ENCODE measurements at regions not wholly inside any gene's neighbourhood (a gene's known extent, or its start where the extent isn't known, plus 50 kb on each side); places are given as distances from the start of the nearest gene placed in this dataset.

- no peaks in the 10 kb centered on the region for H3K27me3 ChIP-seq (replicated peaks in 1 of 4; ENCODE audit: control extremely low read depth in 1 of 4, control insufficient read depth in 3 of 4, insufficient read depth in 4 of 4, low read length in 3 of 4)
- WGBS (ENCODE audit: insufficient coverage): 72% methylated on average over 3 of the region's 3 CpGs
- DNase-seq: no peak
- no peaks in the 10 kb centered on the region for H3K9me3 ChIP-seq (ENCODE audit: control extremely low read depth in 1 of 3, control insufficient read depth in 2 of 3, insufficient read depth in 1 of 3, low read length in 2 of 3)
- H3K79me2 ChIP-seq (ENCODE audit: control insufficient read depth, insufficient read depth, low read length): no peaks in the 10 kb centered on the region
- no peak overlapping the region for H2AFZ ChIP-seq (ENCODE audit: insufficient read depth, low read depth, low read length, poor library complexity, severe bottlenecking)
- Mint-ChIP-seq H3K27me3 (no peaks in the 10 kb centered on the region), H3K4me3 (no peak overlapping the region), H3K27ac (no peak overlapping the region), H3K4me1 (no peaks in the 10 kb centered on the region), H3K9me3 (ENCODE audit: insufficient read depth) (no peaks in the 10 kb centered on the region)
- TF ChIP-seq EZH2 (IDR thresholded peaks at IDR 0.05; ENCODE audit: borderline replicate concordance, insufficient read depth, low read depth, low read length, poor library complexity, severe bottlenecking) (no peak), CTCF (IDR thresholded peaks at IDR 0.05) (no peak)
- no peaks in the 10 kb centered on the region for H3K36me3 ChIP-seq (replicated peaks in 1 of 2; ENCODE audit: control extremely low read depth in 1 of 2, control insufficient read depth in 1 of 2, extremely low read depth in 1 of 2, insufficient read depth in 2 of 2, low read length in 1 of 2)
- H3K4me1 ChIP-seq (ENCODE audit: control insufficient read depth in 2 of 2, insufficient read depth in 2 of 2, low read length in 2 of 2): no peaks in the 10 kb centered on the region
- ATAC-seq (ENCODE audit: low read depth): no peak
- ChIA-PET POLR2A (no interaction called here), CTCF (no interaction called here)
- H3K27ac ChIP-seq (ENCODE audit: low read length in 2 of 2): no peak overlapping the region
- no peaks in the 10 kb centered on the region for H4K20me1 ChIP-seq (ENCODE audit: control insufficient read depth, insufficient read depth, low read length, poor library complexity, severe bottlenecking)
- intact Hi-C loops (cut with micrococcal nuclease): no loop called here
- no peak overlapping the region for H3K4me3 ChIP-seq (ENCODE audit: control extremely low read depth in 1 of 5, extremely low read depth in 1 of 5, insufficient read depth in 1 of 5, low read depth in 2 of 5, low read length in 4 of 5)
- H3K9ac ChIP-seq (ENCODE audit: low read length): no peak overlapping the region
- no peak overlapping the region for H3K4me2 ChIP-seq (replicated peaks; ENCODE audit: low read depth, low read length, poor library complexity, severe bottlenecking)
These were observed 420.4 kb downstream of the DSC3 start for GRCh38 chr18:30622104-30622503.

- intact Hi-C loops (cut with micrococcal nuclease): no loop called here
- H3K27me3 Mint-ChIP-seq: no peaks in the 10 kb centered on the region
- H3K4me1 Mint-ChIP-seq: no peaks in the 10 kb centered on the region
- Histone ChIP-seq H3K27ac (ENCODE audit: low read length in 2 of 2) (no peak overlapping the region), H2AFZ (ENCODE audit: insufficient read depth, low read depth, low read length, poor library complexity, severe bottlenecking) (no peak overlapping the region), H3K4me3 (ENCODE audit: control extremely low read depth in 1 of 5, extremely low read depth in 1 of 5, insufficient read depth in 1 of 5, low read depth in 2 of 5, low read length in 4 of 5) (no peak overlapping the region), H3K9ac (ENCODE audit: low read length) (no peak overlapping the region), H3K4me1 (ENCODE audit: control insufficient read depth in 2 of 2, insufficient read depth in 2 of 2, low read length in 2 of 2) (no peaks in the 10 kb centered on the region), H3K9me3 (ENCODE audit: control extremely low read depth in 1 of 3, control insufficient read depth in 2 of 3, insufficient read depth in 1 of 3, low read length in 2 of 3) (peaks cover 0 to 1% (median 0%) of the 10 kb centered on the region in 3 donors), H3K36me3 (replicated peaks in 1 of 2; ENCODE audit: control extremely low read depth in 1 of 2, control insufficient read depth in 1 of 2, extremely low read depth in 1 of 2, insufficient read depth in 2 of 2, low read length in 1 of 2) (no peaks in the 10 kb centered on the region), H3K4me2 (replicated peaks; ENCODE audit: low read depth, low read length, poor library complexity, severe bottlenecking) (no peak overlapping the region), H3K27me3 (replicated peaks in 1 of 4; ENCODE audit: control extremely low read depth in 1 of 4, control insufficient read depth in 3 of 4, insufficient read depth in 4 of 4, low read length in 3 of 4) (no peaks in the 10 kb centered on the region), H3K79me2 (ENCODE audit: control insufficient read depth, insufficient read depth, low read length) (no peaks in the 10 kb centered on the region), H4K20me1 (ENCODE audit: control insufficient read depth, insufficient read depth, low read length, poor library complexity, severe bottlenecking) (no peaks in the 10 kb centered on the region)
- no peak for ATAC-seq (ENCODE audit: low read depth)
- ChIA-PET CTCF (no interaction called here), POLR2A (no interaction called here)
- no peak overlapping the region for H3K27ac Mint-ChIP-seq
- TF ChIP-seq EZH2 (IDR thresholded peaks at IDR 0.05; ENCODE audit: borderline replicate concordance, insufficient read depth, low read depth, low read length, poor library complexity, severe bottlenecking): no peak
- no peak for TF ChIP-seq CTCF (IDR thresholded peaks at IDR 0.05)
- WGBS (ENCODE audit: insufficient coverage): 100% methylated on average over 2 of the region's 3 CpGs
- H3K9me3 Mint-ChIP-seq (ENCODE audit: insufficient read depth): no peaks in the 10 kb centered on the region
- DNase-seq: no peak
- H3K4me3 Mint-ChIP-seq: no peak overlapping the region
These were observed 424.0 kb downstream of the DSC3 start for GRCh38 chr18:30618567-30618966.

All from B cell (primary cell).